Bronchial epithelial cell (primary cell): ENCODE measurements at regions not wholly inside any gene's neighbourhood (a gene's known extent, or its start where the extent isn't known, plus 50 kb on each side); places are given as distances from the start of the nearest gene placed in this dataset.

ENCODE experiments used
- DNase-seq: peaks from one replicate; pipeline ENCODE4 v3.0.0-alpha.2; 2010; ENCODE audit warnings: low read depth
- FAIRE-seq: peaks from 2 replicates; lab custom pipeline; 2011; peaks lifted over from hg19 to GRCh38; lab: Jason Lieb, UNC
- H3K27me3 ChIP-seq: 2 replicates; pipeline ENCODE4 v1.5.1; 2011; ENCODE audit warnings: low read length; ENCODE audit not compliant: control insufficient read depth, insufficient read depth
- H3K36me3 ChIP-seq: 2 replicates; pipeline ENCODE4 v1.5.1; 2011; ENCODE audit warnings: low read length; ENCODE audit not compliant: control insufficient read depth, insufficient read depth
- H3K4me3 ChIP-seq: 2 replicates; pipeline ENCODE4 v1.5.1; 2011; ENCODE audit warnings: mild to moderate bottlenecking, low read depth, low read length, control low read depth
- TF ChIP-seq, protein P1 (sequence below): IDR thresholded peaks from 2 replicates; pipeline ENCODE4 v1.5.1; 2011; ENCODE audit warnings: mild to moderate bottlenecking, moderate library complexity, low read length, control low read depth, inconsistent platforms; ENCODE audit not compliant: insufficient read depth, severe bottlenecking

- FAIRE-seq (no peak), DNase-seq (no peak)
- TF ChIP-seq, protein P1, sequence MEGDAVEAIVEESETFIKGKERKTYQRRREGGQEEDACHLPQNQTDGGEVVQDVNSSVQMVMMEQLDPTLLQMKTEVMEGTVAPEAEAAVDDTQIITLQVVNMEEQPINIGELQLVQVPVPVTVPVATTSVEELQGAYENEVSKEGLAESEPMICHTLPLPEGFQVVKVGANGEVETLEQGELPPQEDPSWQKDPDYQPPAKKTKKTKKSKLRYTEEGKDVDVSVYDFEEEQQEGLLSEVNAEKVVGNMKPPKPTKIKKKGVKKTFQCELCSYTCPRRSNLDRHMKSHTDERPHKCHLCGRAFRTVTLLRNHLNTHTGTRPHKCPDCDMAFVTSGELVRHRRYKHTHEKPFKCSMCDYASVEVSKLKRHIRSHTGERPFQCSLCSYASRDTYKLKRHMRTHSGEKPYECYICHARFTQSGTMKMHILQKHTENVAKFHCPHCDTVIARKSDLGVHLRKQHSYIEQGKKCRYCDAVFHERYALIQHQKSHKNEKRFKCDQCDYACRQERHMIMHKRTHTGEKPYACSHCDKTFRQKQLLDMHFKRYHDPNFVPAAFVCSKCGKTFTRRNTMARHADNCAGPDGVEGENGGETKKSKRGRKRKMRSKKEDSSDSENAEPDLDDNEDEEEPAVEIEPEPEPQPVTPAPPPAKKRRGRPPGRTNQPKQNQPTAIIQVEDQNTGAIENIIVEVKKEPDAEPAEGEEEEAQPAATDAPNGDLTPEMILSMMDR: no peak
- Histone ChIP-seq H3K4me3 (no peak overlapping the region), H3K27me3 (no peaks in the 10 kb centered on the region), H3K36me3 (no peaks in the 10 kb centered on the region)
Observed at GRCh38 chr10:83289948-83290347, 849.4 kb upstream of the GHITM start.

DNA sequence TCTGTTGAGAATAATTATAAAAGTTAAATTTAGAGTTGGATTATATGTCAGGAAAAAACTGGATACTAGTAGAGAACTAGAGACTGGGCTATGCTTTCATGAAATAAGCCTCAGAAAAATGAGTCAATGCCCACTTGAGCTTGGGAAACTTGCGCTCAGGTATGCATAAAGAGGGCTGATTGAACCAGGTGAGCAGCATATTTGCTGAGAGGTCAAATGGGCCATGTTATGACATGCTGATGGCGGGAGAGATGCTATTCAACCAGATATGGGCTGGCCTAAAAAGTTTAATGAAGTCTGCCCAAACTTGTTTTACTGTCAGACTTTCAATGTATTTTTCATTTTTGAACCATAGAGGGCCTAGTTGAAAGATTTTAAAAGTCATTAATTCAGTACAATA lies 837.6 kb upstream of the GHITM start:
- DNase-seq (peak; percentile 90), FAIRE-seq (no peak)

GRCh38 chr10:83302623-83303022 lies 836.7 kb upstream of the GHITM start:
- Histone ChIP-seq H3K4me3 (no peak overlapping the region), H3K27me3 (no peaks in the 10 kb centered on the region), H3K36me3 (no peaks in the 10 kb centered on the region)
- DNase-seq: no peak
- TF ChIP-seq, protein P1: no peak
- FAIRE-seq: no peak

More for the DNA sequence above, 837.6 kb upstream of the GHITM start:
- no peaks in the 10 kb centered on the region for H3K36me3 ChIP-seq
- TF ChIP-seq, protein P1: no peak
- no peak overlapping the region for H3K4me3 ChIP-seq
- no peaks in the 10 kb centered on the region for H3K27me3 ChIP-seq

DNA sequence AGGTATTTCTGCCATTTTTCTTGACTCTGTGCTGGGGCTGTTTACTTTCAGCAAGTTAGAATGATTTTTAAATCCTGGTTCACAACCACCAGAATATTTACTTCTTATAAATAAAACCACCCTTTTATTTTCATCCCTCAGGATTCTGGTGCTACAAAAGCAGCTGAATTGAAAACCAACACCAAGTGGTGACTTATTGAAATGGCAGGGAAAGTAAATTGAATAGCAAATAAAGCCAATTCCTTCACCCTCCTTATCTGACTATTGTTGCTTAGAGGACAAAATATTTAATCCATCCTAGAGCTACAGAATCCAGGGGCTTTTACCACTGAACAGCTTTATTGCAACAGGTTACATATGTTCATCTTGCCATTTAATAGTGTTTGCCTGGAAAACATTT lies 828.6 kb upstream of the GHITM start:
- Histone ChIP-seq H3K4me3 (no peak overlapping the region), H3K27me3 (no peaks in the 10 kb centered on the region), H3K36me3 (no peaks in the 10 kb centered on the region)
- FAIRE-seq (no peak), DNase-seq (no peak)
- TF ChIP-seq, protein P1: no peak

- TF ChIP-seq, protein P1: no peak
- no peak for DNase-seq
- no peaks in the 10 kb centered on the region for H3K27me3 ChIP-seq
- no peaks in the 10 kb centered on the region for H3K36me3 ChIP-seq
- no peak overlapping the region for H3K4me3 ChIP-seq
- no peak for FAIRE-seq
Observed at GRCh38 chr10:83312570-83312969, 826.7 kb upstream of the GHITM start.

- no peak for FAIRE-seq
- Histone ChIP-seq H3K36me3 (no peaks in the 10 kb centered on the region), H3K27me3 (no peaks in the 10 kb centered on the region), H3K4me3 (no peak overlapping the region)
- TF ChIP-seq, protein P1: no peak
- peak; percentile 66 for DNase-seq
Observed at GRCh38 chr10:83332690-83333089, 806.6 kb upstream of the GHITM start.
